Fibroblast of gingiva (primary cell): ENCODE measurements at regions not wholly inside any gene's neighbourhood (a gene's known extent, or its start where the extent isn't known, plus 50 kb on each side); places are given as distances from the start of the nearest gene placed in this dataset.
A peak's percentile ranks its signal among the peaks of the same experiment; 100 is the strongest.

Experiments
- DNase-seq: peaks from one replicate; pipeline ENCODE4 v3.0.0-alpha.2; 2011; ENCODE audit warnings: low read depth

GRCh38 chr3:13224967-13225366, 151.7 kb upstream of the IQSEC1 start:
- DNase-seq: no peak

- no peak for DNase-seq
Measured at GRCh38 chr3:13223574-13224237, 150.5 kb upstream of the IQSEC1 start.

GRCh38 chr3:13222891-13223573, 149.8 kb upstream of the IQSEC1 start:
- DNase-seq: no peak

GRCh38 chr3:13222131-13222530, 148.9 kb upstream of the IQSEC1 start:
- DNase-seq: no peak

GRCh38 chr3:13221491-13222061, 148.3 kb upstream of the IQSEC1 start:
- DNase-seq: no peak

GRCh38 chr3:13220991-13221390, 147.8 kb upstream of the IQSEC1 start:
- no peak for DNase-seq

GRCh38 chr3:13219902-13220296, 146.7 kb upstream of the IQSEC1 start:
- no peak for DNase-seq

GRCh38 chr3:13219077-13219901, 146.1 kb upstream of the IQSEC1 start:
- DNase-seq: no peak

GRCh38 chr3:13218541-13218908, 145.3 kb upstream of the IQSEC1 start:
- DNase-seq: no peak

GRCh38 chr3:13217736-13218540, 144.7 kb upstream of the IQSEC1 start:
- DNase-seq: no peak

- DNase-seq: no peak
Measured at GRCh38 chr3:13217253-13217652, 144.0 kb upstream of the IQSEC1 start.

- DNase-seq: peak; percentile 22
Measured at GRCh38 chr3:13215940-13216546, 142.8 kb upstream of the IQSEC1 start.

GRCh38 chr3:13214847-13215472, 141.7 kb upstream of the IQSEC1 start:
- DNase-seq: no peak

- no peak for DNase-seq
Measured at GRCh38 chr3:13213911-13214846, 140.9 kb upstream of the IQSEC1 start.

GRCh38 chr3:13213490-13213889, 140.3 kb upstream of the IQSEC1 start:
- DNase-seq: no peak

GRCh38 chr3:13211605-13212210, 138.5 kb upstream of the IQSEC1 start:
- DNase-seq: no peak

GRCh38 chr3:13210221-13210975, 137.2 kb upstream of the IQSEC1 start:
- no peak for DNase-seq

GRCh38 chr3:13209634-13209997, 136.4 kb upstream of the IQSEC1 start:
- DNase-seq: no peak
